CD4-positive, CD25-positive, alpha-beta regulatory T cell (primary cell): ENCODE measurements at regions not wholly inside any gene's neighbourhood (a gene's known extent, or its start where the extent isn't known, plus 50 kb on each side); places are given as distances from the start of the nearest gene placed in this dataset.
A peak's percentile ranks its signal among the peaks of the same experiment; 100 is the strongest.

Experiments
- ATAC-seq, 2 donors: fragments of 150-1000 bp; cut with Tn5 transposase; one replicate each; pipeline ENCODE4 v1.10.0; 2021; ENCODE audit warnings: low read depth in 2 of 2, moderate number of reproducible peaks in 2 of 2, moderate library complexity in 1 of 2
- DNase-seq, 3 donors: peaks; one replicate each; pipeline versions ENCODE4 v3.0.0 to v3.0.0-alpha.2; 2012 to 2022; ENCODE audit warnings: mixed read lengths in 1 of 3
- H3K27ac ChIP-seq: one replicate; pipeline ENCODE4 v1.7.0; 2013; ENCODE audit warnings: mild to moderate bottlenecking, low read length; ENCODE audit not compliant: insufficient read depth, poor library complexity, severe bottlenecking
- H3K27me3 ChIP-seq: one replicate; pipeline ENCODE4 v1.7.0; 2013; ENCODE audit warnings: low read length; ENCODE audit not compliant: control insufficient read depth, insufficient read depth
- H3K36me3 ChIP-seq: one replicate; pipeline ENCODE4 v1.7.0; 2013; ENCODE audit warnings: mild to moderate bottlenecking, low read length, moderate library complexity; ENCODE audit not compliant: control insufficient read depth, insufficient read depth
- H3K4me1 ChIP-seq: 2 replicates; pipeline ENCODE4 v1.7.0; 2013; ENCODE audit warnings: mild to moderate bottlenecking, low read length; ENCODE audit not compliant: insufficient read depth, control insufficient read depth, poor library complexity, severe bottlenecking
- H3K4me3 ChIP-seq: one replicate; pipeline ENCODE4 v1.7.0; 2013; ENCODE audit warnings: low read depth, mild to moderate bottlenecking, low read length, moderate library complexity
- H3K9me3 ChIP-seq, 2 experiments: 1 replicate in 1 of 2; 2 replicates in 1 of 2; pipeline ENCODE4 v1.7.0; 2013; ENCODE audit warnings: low read length in 2 of 2, mild to moderate bottlenecking in 1 of 2, moderate library complexity in 1 of 2; ENCODE audit not compliant: control insufficient read depth in 2 of 2
- H3K27ac Mint-ChIP-seq, 3 donors: one replicate each; pipeline ENCODE4 v1.8.0; 2020 to 2022; ENCODE audit warnings: mild to moderate bottlenecking in 3 of 3, mixed read lengths in 3 of 3, moderate library complexity in 2 of 3
- H3K27me3 Mint-ChIP-seq: one replicate; pipeline ENCODE4 v1.8.0; 2022; ENCODE audit warnings: mild to moderate bottlenecking, mixed read lengths
- H3K36me3 Mint-ChIP-seq: one replicate; pipeline ENCODE4 v1.8.0; 2020; ENCODE audit warnings: mixed read lengths
- H3K4me1 Mint-ChIP-seq, 4 donors: one replicate each; pipeline ENCODE4 v1.8.0; 2020 to 2022; ENCODE audit warnings: mixed read lengths in 4 of 4, mild to moderate bottlenecking in 1 of 4
- H3K4me3 Mint-ChIP-seq, 4 donors: one replicate each; pipeline ENCODE4 v1.8.0; 2020 to 2022; ENCODE audit warnings: mild to moderate bottlenecking in 4 of 4, mixed read lengths in 4 of 4, moderate library complexity in 3 of 4
- H3K9me3 Mint-ChIP-seq, 7 donors: one replicate each; pipeline ENCODE4 v1.8.0; 2020 to 2022; ENCODE audit warnings: mixed read lengths in 7 of 7, mild to moderate bottlenecking in 3 of 7, moderate library complexity in 2 of 7

GRCh38 chr2:177138823-177139222 is 73.8 kb upstream of the HNRNPA3 start:
- Histone ChIP-seq H3K4me1 (no peaks in the 10 kb centered on the region), H3K4me3 (no peak overlapping the region), H3K36me3 (no peaks in the 10 kb centered on the region), H3K9me3 (no peaks in the 10 kb centered on the region), H3K27me3 (peaks cover 22% of the 10 kb centered on the region), H3K27ac (no peak overlapping the region)
- Mint-ChIP-seq H3K27ac (no peak overlapping the region), H3K27me3 (peaks cover 48% of the 10 kb centered on the region), H3K4me3 (no peak overlapping the region), H3K9me3 (no peaks in the 10 kb centered on the region), H3K36me3 (no peaks in the 10 kb centered on the region), H3K4me1 (no peaks in the 10 kb centered on the region)
- DNase-seq: no peak
- ATAC-seq: no peak

GRCh38 chr2:177141866-177142265 is 70.7 kb upstream of the HNRNPA3 start:
- H3K9me3 ChIP-seq: no peaks in the 10 kb centered on the region
- Mint-ChIP-seq H3K36me3 (no peaks in the 10 kb centered on the region), H3K27ac (no peak overlapping the region), H3K9me3 (no peaks in the 10 kb centered on the region), H3K4me1 (peaks cover 0 to under 1% (median under 1%) of the 10 kb centered on the region in 4 donors), H3K4me3 (no peak overlapping the region), H3K27me3 (peaks cover 49% of the 10 kb centered on the region)
- no peaks in the 10 kb centered on the region for H3K36me3 ChIP-seq
- no peak for ATAC-seq
- no peak overlapping the region for H3K27ac ChIP-seq
- no peak for DNase-seq
- H3K4me1 ChIP-seq: no peaks in the 10 kb centered on the region
- H3K4me3 ChIP-seq: no peak overlapping the region
- peaks cover 32% of the 10 kb centered on the region for H3K27me3 ChIP-seq

- Histone ChIP-seq H3K9me3 (no peaks in the 10 kb centered on the region), H3K27me3 (peaks cover 30% of the 10 kb centered on the region), H3K36me3 (no peaks in the 10 kb centered on the region), H3K4me3 (no peak overlapping the region), H3K4me1 (peaks cover 13% of the 10 kb centered on the region), H3K27ac (no peak overlapping the region)
- H3K4me1 Mint-ChIP-seq: peaks cover 3 to 13% (median 8%) of the 10 kb centered on the region in 4 donors
- DNase-seq: no peak
- no peak for ATAC-seq
- no peak overlapping the region for H3K27ac Mint-ChIP-seq
- H3K9me3 Mint-ChIP-seq: no peaks in the 10 kb centered on the region
- H3K27me3 Mint-ChIP-seq: peaks cover 54% of the 10 kb centered on the region
- H3K4me3 Mint-ChIP-seq: no peak overlapping the region
- H3K36me3 Mint-ChIP-seq: no peaks in the 10 kb centered on the region
Observed at GRCh38 chr2:177143444-177143843, 69.2 kb upstream of the HNRNPA3 start.

GRCh38 chr2:177147093-177147694 is 65.4 kb upstream of the HNRNPA3 start:
- Mint-ChIP-seq H3K27me3 (peaks cover 58% of the 10 kb centered on the region), H3K27ac (no peak overlapping the region), H3K9me3 (no peaks in the 10 kb centered on the region), H3K36me3 (no peaks in the 10 kb centered on the region), H3K4me1 (peaks cover 3 to 15% (median 12%) of the 10 kb centered on the region in 4 donors), H3K4me3 (peak overlapping the region in 2 of 4 donors; percentile 13 to 27)
- DNase-seq (peak in 2 of 3 donors; percentile 60 to 73), ATAC-seq (peak; percentile 30 to 34)
- Histone ChIP-seq H3K4me3 (peak overlapping the region; percentile 97), H3K27me3 (peaks cover 22% of the 10 kb centered on the region), H3K4me1 (peaks cover 15% of the 10 kb centered on the region), H3K27ac (no peak overlapping the region), H3K36me3 (no peaks in the 10 kb centered on the region), H3K9me3 (no peaks in the 10 kb centered on the region)

- no peaks in the 10 kb centered on the region for H3K36me3 ChIP-seq
- Mint-ChIP-seq H3K4me3 (peak overlapping the region; percentile 88 to 92 (median 90)), H3K9me3 (no peaks in the 10 kb centered on the region), H3K27ac (peak overlapping the region in 1 of 3 donors; percentile 0), H3K4me1 (peaks cover 3 to 15% (median 12%) of the 10 kb centered on the region in 4 donors), H3K27me3 (peaks cover 60% of the 10 kb centered on the region), H3K36me3 (no peaks in the 10 kb centered on the region)
- no peaks in the 10 kb centered on the region for H3K9me3 ChIP-seq
- peaks cover 15% of the 10 kb centered on the region for H3K4me1 ChIP-seq
- no peak for DNase-seq
- peaks cover 22% of the 10 kb centered on the region for H3K27me3 ChIP-seq
- peak overlapping the region; percentile 97 for H3K4me3 ChIP-seq
- H3K27ac ChIP-seq: no peak overlapping the region
- ATAC-seq: no peak
Observed at GRCh38 chr2:177147834-177148445, 64.7 kb upstream of the HNRNPA3 start.

GRCh38 chr2:177148477-177149154 is 64.0 kb upstream of the HNRNPA3 start:
- peak overlapping the region; percentile 88 to 92 (median 90) for H3K4me3 Mint-ChIP-seq
- DNase-seq (peak; percentile 56 to 78 (median 75)), ATAC-seq (peak; percentile 85 to 87)
- H3K27ac Mint-ChIP-seq: peak overlapping the region; percentile 0 to 68 (median 66)
- H3K27me3 ChIP-seq: peaks cover 18% of the 10 kb centered on the region
- H3K27me3 Mint-ChIP-seq: peaks cover 57% of the 10 kb centered on the region
- peak overlapping the region; percentile 97 for H3K4me3 ChIP-seq
- no peaks in the 10 kb centered on the region for H3K36me3 ChIP-seq
- H3K9me3 ChIP-seq: no peaks in the 10 kb centered on the region
- H3K27ac ChIP-seq: peak overlapping the region; percentile 58
- peaks cover 7 to 17% (median 16%) of the 10 kb centered on the region in 4 donors for H3K4me1 Mint-ChIP-seq
- no peaks in the 10 kb centered on the region for H3K36me3 Mint-ChIP-seq
- no peaks in the 10 kb centered on the region for H3K9me3 Mint-ChIP-seq
- peaks cover 15% of the 10 kb centered on the region for H3K4me1 ChIP-seq

- Histone ChIP-seq H3K4me1 (peaks cover 20% of the 10 kb centered on the region), H3K27me3 (peaks cover 18% of the 10 kb centered on the region), H3K4me3 (peak overlapping the region; percentile 97), H3K36me3 (no peaks in the 10 kb centered on the region), H3K9me3 (no peaks in the 10 kb centered on the region), H3K27ac (no peak overlapping the region)
- Mint-ChIP-seq H3K27me3 (peaks cover 52% of the 10 kb centered on the region), H3K36me3 (no peaks in the 10 kb centered on the region), H3K4me1 (peaks cover 12 to 22% (median 21%) of the 10 kb centered on the region in 4 donors), H3K27ac (peak overlapping the region in 2 of 3 donors; percentile 66 to 68), H3K9me3 (no peaks in the 10 kb centered on the region), H3K4me3 (peak overlapping the region; percentile 88 to 92 (median 90))
- DNase-seq (no peak), ATAC-seq (no peak)
Observed at GRCh38 chr2:177149155-177149503, 63.5 kb upstream of the HNRNPA3 start.
